SK-N-SH treated with all-trans-retinoic acid at 6 μM for 48 hours (cell line): ENCODE measurements at regions not wholly inside any gene's neighbourhood (a gene's known extent, or its start where the extent isn't known, plus 50 kb on each side); places are given as distances from the start of the nearest gene placed in this dataset.

Source experiments
- ARNTL ChIP-seq: fragments of 450-650 bp; formaldehyde crosslinking; IDR thresholded peaks from 2 replicates; pipeline ENCODE4 v1.5.0; 2020; ENCODE audit warnings: low read depth, mild to moderate bottlenecking, moderate library complexity, borderline replicate concordance
- CREB5 ChIP-seq: fragments of 250-450 bp; sonication (Bioruptor Pico); IDR thresholded peaks from 2 replicates; pipeline ENCODE4 v1.5.1; 2020; ENCODE audit warnings: low read depth, mild to moderate bottlenecking, moderate library complexity
- CSRNP3 ChIP-seq: fragments of 250-450 bp; sonication (Bioruptor Pico); IDR thresholded peaks from 2 replicates; pipeline ENCODE4 v1.5.1; 2021; ENCODE audit warnings: mild to moderate bottlenecking, moderate library complexity
- ESRRG ChIP-seq: fragments of 250-450 bp; sonication (Bioruptor Pico); IDR thresholded peaks from 2 replicates; pipeline ENCODE4 v1.6.1; 2021; ENCODE audit warnings: mild to moderate bottlenecking
- PPARA ChIP-seq: fragments of 250-450 bp; sonication (Bioruptor Pico); IDR thresholded peaks from 2 replicates; pipeline ENCODE4 v1.5.0; 2020; ENCODE audit warnings: mild to moderate bottlenecking, borderline replicate concordance
- RARB ChIP-seq: fragments of 250-450 bp; sonication (Bioruptor Pico); IDR thresholded peaks from 2 replicates; pipeline ENCODE4 v1.8.0; 2021; ENCODE audit warnings: mild to moderate bottlenecking, moderate library complexity
- TCF4 ChIP-seq: fragments of 250-450 bp; sonication (Bioruptor Pico); IDR thresholded peaks from 2 replicates; pipeline ENCODE4 v1.8.0; 2021; ENCODE audit warnings: mild to moderate bottlenecking, moderate library complexity, borderline replicate concordance
- ZFP30 ChIP-seq: fragments of 450-650 bp; formaldehyde crosslinking; IDR thresholded peaks from 2 replicates; pipeline ENCODE4 v1.5.0; 2022; ENCODE audit warnings: mild to moderate bottlenecking, moderate library complexity
- TF ChIP-seq, protein P1 (sequence below): fragments of 250-450 bp; sonication (Bioruptor Pico); IDR thresholded peaks from 2 replicates; pipeline ENCODE4 v1.8.0; 2020; ENCODE audit warnings: mild to moderate bottlenecking, moderate library complexity, borderline replicate concordance

GRCh38 chr6:115832786-115833185, 227.9 kb downstream of the FRK start:
- TF ChIP-seq RARB, result no peak
- no peak for TF ChIP-seq TCF4 (CRISPR knock-in tag)
- no peak for TF ChIP-seq PPARA (CRISPR knock-in tag)
- no peak for TF ChIP-seq ESRRG (CRISPR knock-in tag)
- no peak for TF ChIP-seq CSRNP3
- TF ChIP-seq, protein P1, sequence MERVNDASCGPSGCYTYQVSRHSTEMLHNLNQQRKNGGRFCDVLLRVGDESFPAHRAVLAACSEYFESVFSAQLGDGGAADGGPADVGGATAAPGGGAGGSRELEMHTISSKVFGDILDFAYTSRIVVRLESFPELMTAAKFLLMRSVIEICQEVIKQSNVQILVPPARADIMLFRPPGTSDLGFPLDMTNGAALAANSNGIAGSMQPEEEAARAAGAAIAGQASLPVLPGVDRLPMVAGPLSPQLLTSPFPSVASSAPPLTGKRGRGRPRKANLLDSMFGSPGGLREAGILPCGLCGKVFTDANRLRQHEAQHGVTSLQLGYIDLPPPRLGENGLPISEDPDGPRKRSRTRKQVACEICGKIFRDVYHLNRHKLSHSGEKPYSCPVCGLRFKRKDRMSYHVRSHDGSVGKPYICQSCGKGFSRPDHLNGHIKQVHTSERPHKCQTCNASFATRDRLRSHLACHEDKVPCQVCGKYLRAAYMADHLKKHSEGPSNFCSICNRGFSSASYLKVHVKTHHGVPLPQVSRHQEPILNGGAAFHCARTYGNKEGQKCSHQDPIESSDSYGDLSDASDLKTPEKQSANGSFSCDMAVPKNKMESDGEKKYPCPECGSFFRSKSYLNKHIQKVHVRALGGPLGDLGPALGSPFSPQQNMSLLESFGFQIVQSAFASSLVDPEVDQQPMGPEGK (CRISPR knock-in tag), result no peak
- TF ChIP-seq CREB5, result no peak
- TF ChIP-seq ZFP30, result no peak
- TF ChIP-seq ARNTL (CRISPR knock-in tag), result no peak
